Ammon's horn (tissue), 1 donor: ENCODE measurements at regions not wholly inside any gene's neighbourhood (a gene's known extent, or its start where the extent isn't known, plus 50 kb on each side); places are given as distances from the start of the nearest gene placed in this dataset.
"Not testable (repeated sequence)": the region's sequence is repeated elsewhere in the genome, so short reads cannot be mapped to it uniquely, and the experiment has no call there.

ENCODE experiments used
- DNase-seq: peaks from one replicate; pipeline ENCODE4 v3.0.0-alpha.2; 2016; ENCODE audit warnings: low spot score

DNA sequence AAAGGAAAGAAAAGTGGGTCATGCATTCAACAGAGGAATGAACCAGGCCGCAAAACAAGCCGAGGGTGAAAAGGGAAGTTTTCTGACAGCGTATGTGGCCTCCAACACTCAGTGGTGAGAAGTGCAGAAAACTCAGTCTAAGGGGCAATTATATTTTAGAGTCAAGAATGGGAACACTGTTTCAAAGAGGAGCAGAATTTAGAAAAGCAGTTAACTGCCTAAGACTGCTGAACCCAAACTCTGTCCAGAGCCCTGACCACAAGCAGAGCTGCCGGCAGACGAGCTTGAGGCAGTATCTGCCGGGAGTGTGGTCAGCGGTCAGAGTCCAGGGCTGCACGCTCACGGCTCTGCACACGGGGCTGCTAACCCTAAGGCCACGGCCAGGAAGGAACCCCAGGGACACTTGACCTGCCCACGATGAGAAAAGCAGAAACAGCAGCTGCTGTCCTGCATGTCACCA is 347.0 kb upstream of the ID2 start:
- DNase-seq = peak; percentile 60

DNA sequence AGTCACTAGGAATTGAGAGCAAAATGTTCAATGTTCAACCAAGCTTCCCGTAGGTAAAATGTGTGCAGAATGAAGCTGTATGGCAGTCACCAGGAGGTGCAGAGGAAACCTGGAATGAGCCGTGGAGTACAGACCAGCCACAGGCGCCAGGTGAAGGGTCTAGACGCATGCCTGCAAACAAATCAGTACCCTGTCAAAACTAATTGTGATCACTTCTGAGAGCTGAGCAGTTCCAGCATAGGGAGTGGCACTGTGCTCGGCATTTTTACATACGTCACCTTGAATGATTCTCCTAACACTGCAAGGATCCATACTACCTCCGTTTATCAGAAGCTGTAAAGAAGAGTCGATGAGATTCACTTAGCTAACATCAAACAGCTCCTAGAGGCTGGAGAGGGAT is 346.1 kb upstream of the ID2 start:
- DNase-seq = no peak

DNA sequence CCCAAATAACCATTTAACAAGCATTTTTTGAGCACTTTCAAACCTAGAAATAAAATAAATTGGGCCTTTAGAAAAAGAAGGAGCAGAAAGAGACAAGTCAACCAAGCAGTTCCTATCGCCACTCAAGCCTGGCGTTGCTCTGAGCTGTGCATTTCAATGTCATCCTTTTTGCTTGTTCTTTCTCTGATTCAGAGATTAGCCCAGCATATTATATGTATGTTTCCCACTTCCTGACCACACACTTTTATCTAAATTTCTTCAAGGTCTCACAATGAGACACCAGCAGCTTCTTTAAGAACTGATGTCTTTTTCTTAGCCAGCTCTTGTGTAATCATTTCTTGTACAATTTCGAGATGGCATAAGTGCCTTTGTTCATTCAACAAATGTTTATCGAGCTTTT is 344.5 kb upstream of the ID2 start:
- no peak for DNase-seq

DNA sequence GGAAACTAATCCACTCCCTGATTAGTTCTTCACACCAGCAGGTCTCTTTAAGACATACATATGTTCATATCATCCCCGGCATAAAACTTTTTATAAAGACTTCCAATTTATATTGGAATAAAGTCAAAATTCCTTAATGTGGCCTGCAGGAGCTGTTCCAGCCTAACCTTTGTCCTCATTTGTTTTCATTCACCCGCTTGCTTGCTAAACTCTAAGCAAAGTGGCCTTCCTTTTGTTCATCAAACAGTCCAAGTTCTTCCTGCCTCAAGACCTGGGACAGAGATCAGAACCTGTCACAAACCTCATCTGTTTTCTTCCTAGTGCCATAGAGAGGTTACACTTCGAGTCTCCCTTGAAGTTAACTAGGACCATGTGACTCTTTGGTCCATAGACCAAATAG is 339.4 kb upstream of the ID2 start:
- DNase-seq = no peak

DNA sequence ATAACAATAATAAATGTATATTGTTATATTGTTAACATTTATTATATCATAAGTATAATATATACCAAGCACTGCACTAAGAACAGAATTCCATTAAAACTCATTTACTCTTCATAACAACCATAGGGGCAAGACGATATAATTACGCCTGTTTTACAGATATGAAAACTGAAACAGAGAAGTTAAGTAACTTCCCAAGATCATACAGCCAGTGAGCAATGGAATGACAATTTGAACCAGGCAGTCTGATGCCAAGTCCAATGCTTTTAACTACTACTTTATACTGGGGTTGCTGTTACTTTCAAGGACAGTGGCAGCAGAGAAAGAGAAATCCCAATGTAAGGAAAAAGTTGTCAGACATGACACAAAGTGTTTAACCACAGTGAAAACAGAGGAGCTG is 338.8 kb upstream of the ID2 start:
- DNase-seq = no peak

DNA sequence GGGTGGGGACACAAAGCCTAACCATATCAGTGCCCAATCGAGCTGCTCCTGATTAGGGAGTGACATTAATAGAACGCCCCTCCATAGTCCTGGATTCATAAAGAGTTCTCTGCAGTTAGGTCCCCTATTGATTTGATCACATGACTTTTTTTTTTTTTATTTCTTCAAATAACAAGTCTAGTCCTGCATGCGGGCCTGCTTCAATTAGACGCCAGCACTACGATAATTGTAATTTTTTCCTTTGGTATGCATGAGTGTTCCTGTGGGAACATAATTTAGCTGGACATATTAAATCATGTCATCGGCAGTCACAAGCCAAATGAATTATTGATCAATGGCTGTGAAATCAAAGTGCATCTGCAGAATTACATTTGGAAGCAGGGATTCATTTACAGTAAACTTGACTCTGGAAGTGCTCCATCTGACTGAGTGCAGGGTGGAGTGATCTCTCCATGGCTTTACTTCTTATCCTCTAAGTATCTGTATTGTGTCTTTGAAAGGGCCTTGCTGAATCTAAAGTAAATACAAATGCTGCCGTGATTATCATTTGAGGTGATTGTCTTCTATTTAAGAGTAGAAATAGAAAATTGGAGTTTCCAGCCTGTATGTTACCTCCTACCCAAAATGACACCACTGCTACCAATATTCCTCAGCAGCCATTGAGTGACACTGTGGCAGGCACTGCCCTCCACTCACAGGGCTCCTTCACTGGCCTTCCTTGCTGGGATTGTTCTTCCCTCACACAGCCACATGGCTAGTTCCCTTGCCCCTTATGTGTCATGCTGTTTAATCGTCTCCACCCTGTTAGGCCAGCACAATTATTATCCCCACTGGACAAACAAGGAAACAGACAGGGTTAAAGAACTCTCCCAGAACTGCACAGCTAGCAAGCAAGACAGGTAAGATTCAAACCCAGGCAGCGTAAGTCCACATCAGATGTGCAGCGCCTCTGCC is 337.4 kb upstream of the ID2 start:
- no peak for DNase-seq

DNA sequence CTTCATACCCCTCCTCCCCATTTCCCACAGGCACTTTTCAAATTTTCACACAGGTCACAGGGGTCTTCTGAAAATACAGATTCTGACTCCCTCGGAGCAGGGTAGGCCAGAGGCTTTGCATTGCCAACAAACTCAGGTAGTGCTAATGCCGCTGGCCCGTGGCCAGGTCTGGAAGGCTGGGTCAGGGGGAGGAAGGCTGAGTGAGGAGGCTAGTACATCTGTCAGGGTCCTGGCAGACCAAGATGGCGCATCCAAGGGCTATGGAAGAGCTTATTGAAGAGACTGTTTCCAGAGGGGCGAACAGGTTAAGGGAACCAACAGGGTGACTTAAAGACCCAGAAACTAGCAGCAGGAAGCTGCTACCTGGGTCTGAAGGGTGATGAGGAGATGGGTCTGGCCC is 336.7 kb upstream of the ID2 start:
- DNase-seq = no peak

DNA sequence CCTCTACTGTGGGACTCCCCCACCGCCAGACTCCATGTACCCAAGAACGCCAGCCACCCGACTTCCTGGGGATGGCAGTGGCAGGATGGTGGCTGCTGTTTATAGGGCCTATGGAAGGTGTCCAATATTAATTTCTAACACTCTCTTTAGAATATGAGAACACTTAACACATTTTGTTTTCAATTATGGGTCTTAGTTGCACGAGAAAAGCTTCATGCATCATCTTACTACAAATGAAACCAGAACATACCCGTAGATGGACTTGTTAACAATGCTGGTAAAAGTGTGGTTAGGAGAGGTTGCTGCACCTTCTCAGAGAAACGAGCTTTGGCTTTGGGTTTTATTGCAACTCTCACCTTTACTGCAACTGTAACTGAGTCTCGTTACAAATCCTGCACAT is 335.6 kb upstream of the ID2 start:
- no peak for DNase-seq

DNA sequence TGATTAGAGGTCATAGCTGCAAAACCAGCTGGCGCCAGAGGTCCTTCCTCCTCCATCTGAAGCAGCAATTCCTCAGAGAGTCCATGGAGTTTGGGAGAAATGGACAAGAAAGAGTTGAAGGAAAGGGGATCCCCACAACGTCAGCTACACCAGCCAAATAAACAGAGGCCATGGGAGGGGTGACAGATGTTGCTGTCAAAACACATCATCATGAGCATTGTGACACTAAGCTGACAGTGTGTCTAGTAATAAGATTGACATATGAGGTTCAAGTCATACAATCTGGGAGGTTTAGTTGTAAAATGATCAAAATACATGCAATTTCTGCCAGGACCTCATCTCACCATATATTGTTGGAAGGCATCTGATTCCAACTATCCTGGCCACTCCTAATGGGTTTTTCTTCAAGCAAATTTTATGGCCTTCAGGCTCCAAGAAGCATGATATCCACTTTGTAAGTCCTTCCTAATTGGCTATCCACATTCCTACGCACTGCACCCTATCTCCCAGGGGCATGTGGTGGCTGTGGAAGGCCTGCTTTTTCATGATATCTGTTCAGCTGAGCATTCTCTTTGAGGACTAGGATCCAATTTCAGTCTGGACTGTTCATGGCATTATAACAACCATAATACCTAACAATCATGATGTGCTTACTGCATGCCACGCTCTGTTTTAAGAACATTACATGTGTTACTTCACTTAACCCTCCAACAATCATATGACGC is 335.0 kb upstream of the ID2 start:
- DNase-seq = no peak

DNA sequence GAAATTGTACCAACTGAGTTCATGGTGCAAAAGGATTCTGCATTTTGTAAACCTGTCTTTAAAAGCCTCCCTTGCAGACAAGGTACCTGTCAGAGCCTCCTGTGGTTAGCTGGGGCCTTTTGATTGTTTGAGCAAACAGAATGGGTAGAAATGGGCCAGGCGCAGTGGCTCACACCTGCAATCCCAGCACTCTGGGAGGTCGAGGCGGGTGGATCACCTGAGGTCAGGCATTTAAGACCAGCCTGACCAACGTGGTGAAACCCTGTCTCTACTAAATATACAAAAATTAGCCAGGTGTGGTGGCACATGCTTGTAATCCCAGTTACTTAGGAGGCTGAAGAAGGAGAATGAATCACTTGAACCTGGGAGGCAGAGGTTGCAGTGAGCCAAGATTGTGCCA is 332.9 kb upstream of the ID2 start:
- DNase-seq = not testable (repeated sequence)

DNA sequence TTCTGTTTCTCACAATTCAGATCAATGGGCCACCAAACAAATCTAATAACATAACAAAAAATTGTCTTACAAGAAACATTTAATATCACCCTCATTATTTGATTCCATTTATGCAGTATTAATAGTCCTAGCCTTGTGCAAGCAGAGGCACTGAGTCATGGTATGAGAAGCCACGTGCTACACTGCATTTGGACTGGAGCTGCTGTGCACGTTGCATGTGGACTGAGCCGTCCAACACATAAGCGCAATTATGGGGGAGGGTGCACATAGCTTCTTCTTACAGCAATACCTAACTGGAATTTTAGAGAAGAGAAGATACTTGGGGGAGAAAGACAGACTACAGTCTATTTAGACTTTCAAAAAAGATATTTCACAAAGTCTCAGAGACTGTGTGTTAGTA is 329.6 kb upstream of the ID2 start:
- no peak for DNase-seq

DNA sequence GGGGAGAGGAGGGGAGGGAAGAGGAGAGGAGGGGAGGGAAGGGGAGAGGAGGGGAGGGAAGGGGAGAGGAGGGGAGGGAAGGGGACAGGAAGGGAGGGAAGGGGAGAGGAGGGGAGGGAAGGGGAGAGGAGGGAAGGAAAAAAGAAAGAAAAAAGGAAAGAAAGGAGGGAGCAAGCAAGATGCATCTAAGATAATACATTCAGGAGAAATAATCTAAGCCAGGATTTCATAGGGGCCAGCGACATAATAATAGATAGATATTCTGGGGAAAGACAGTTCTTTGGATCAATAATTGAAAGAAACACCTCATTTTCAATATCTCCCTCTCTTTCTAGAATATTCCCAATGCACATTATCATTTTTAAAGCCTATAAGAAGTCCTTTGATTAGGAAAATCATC is 328.9 kb upstream of the ID2 start:
- no peak for DNase-seq

DNA sequence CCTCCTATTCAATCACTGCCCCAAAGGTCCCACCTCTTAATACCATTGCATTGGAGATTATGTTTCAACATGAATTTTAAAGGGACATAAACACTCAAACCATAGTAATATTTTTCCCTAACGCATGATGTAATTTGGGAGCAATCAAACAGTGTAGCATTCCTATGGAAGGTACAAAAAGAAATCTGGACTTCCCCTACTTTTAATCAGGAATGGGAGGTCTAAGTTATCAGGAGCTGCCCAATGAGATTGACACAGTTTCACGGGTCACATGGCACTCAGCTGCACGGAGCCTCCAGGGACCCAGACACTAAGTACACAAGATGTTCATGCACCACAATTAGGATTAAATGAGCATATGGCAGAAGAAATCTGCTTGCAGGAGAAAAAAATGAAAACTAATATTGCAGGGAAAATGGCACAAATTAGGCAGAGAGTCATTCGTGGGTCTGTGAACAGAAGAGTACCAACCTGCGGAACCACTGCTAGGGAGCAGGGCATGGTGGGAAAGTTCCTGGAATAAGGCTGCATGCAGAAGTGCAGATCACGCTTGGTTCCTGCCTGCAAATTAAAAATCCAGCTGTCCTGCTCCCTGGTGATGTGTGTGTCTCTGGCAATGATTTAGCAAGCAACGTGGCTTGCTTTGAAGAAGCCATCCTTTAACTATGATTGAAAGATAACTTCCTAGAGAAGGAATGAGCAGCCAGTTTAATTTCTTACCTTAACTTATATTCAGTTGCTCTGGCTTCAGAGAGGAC is 326.6 kb upstream of the ID2 start:
- no peak for DNase-seq

DNA sequence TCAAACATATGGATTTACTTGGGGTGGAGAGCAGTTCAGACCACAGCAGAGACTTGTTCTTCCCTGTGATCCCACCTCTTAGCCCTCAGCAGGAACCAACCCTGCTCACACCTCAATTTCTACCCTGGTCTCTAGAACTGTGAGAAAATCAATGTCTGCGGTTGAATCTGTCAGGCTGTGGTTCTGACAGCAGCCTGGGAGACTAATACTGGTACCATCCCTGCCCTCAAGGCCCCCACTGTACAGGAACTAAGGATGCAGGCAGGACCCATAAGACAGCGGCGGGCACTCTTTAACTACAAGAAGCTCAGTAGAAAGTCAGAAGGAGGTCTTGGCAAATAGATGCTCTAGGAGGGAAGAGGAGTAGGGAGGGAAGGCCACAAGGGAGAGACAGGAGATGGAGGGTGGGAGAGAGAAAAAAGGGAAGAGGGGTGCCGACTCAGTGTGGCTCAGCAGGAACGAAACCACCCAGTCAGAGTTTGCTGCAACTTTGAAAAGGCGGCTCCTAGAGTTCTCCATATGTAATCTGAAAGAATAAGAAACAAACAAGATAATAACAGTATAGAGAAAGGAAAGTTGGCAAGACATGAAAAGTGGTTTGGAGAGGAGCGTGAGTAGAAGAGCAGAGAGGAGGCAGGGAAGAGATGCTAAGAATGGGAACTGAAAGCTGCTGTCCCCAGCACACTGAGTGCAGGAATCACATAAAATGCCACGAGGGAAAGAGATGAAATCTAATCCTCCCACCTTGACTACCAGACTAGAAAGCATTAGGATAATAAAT is 323.9 kb upstream of the ID2 start:
- no peak for DNase-seq

DNA sequence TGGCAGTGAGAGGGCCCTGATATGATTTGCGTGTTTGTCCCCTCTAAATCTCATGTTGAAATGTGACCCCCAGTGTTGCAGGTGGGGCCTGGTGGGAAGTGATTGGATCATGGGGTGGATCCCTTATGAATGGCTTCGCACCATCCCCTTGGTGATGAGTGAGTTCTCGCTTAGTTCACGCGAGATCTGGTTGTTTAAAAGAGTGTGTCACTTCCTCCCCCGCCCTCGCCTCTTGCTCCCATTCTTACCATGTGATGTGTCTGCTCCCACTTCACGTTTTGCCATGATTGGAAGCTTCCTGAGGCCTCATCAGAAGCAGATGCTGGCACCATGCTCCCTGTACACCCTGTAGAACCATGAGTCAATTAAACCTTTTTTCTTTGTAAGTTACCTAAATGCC is 319.9 kb upstream of the ID2 start:
- no peak for DNase-seq

DNA sequence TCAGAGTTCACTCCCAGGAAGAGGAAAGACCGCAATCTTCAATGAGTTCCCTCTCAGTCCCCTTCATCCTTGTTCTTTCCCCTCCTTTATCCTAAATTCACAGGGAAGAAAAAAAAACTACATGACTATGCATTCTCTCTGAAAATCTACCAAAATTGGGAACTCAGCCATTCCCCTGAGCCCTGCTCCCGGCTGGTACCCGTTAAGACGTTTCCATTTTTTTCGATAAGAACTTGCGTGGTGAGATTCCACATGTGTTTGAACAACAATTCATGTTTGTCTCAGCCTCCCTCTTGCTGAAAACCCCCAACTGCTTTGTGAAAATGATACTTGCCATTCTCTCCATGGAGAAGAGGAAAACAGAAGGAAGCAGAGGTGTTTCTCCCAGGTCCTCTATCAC is 318.7 kb upstream of the ID2 start:
- DNase-seq = no peak

DNA sequence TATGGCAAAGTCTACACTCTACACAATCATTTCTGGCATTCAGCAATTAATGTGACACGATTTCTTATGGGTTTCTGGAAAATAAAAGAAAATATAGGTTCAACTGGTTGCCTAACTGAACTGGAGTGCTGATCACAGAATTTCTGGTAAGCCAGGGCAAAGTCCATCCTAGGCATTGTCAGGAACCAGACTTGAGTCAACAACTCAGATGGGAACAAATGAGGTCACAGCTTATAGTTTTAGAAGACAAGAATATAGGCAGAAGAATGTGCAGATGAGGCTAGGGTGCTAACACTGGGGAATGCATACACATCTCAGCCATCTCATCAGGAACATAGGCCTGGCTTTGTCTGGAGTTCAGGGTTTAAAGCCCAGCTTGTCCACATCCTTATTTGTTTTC is 317.2 kb upstream of the ID2 start:
- DNase-seq = no peak

DNA sequence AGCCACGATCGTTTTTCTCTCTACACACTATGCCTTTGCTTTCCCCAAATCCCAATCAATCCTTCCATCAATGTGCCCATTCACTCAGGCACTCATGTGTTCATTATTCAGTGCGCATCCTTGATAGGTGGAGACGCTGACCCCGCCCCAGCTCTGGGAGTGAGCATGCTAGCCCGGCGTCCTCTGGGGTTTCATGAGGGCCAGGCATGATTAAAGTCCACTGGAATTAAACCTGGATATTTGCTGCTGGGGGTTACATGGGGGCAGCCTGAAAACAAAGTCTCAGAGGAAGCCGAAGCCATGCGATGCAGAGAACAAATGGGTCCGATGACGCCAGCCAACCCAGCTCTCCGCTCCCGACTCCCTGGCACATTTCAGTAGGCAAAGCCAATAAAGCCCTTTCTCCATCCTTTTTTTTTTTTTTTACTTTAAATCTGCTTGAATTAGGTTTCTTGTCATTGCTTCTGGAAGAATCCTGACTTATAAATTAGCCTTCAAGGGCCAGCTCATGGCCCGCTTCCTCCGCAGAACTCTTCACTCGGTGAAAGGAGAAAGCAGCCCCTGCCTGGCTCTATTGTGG is 316.4 kb upstream of the ID2 start:
- DNase-seq = peak; percentile 47

DNA sequence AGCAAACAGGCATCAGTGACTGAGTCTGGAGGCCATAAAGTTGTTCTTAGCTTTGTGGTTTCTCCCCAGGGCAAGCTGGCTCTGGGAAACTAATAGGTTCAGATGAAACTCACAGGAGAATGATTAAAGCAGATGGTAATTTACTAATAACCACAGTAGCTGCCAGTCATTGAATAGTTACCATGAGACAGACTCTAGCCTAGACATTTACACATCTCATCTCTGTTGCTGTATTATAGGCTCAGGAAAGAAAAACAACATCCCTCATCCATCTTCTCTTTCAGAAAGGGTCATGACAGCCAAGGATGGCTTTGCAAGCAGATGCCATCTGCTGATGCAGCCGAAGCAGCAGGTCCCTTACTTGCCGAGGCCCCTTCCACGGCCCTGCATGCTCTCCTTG is 314.0 kb upstream of the ID2 start:
- no peak for DNase-seq

DNA sequence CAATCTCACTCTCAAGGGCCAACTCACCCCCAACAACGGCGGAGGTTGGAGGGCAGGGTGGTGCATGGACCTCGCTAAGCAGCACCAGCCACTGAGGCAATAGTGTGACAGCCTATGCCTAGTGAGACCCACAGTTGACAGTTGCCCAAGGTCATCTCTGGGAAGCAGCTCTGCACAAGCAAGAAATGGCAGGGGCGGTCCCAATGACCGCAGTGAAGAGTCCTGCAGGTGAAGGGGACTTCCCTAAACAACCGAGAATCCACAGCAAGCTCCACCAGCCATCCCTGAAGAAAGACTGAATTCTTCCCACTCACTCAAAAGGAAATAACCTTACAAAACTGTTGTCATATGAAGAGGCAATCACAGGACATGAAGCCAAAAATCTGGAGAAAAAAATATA is 313.4 kb upstream of the ID2 start:
- DNase-seq = no peak

DNA sequence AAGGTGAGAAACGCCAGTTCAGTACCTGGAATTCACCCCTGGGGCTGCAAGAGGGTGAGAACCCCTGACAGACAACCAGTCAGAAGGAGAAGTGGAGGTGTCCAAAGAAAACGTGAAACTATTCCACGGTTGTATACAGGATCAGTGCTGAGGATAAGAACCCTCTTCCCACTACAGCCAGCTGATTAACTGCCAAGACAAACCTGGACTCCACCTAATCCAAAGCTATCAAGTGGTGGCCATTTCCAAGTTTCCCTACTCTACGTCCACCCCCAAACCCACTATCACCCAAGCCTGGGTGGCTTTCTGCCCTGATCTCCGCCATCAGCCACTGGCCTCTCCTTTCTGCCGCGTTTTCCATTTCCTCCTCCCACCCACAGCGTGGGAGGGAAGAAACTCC is 312.3 kb upstream of the ID2 start:
- no peak for DNase-seq
